ENCODE measurements at regions not wholly inside any gene's neighbourhood (a gene's known extent, or its start where the extent isn't known, plus 50 kb on each side); places are given as distances from the start of the nearest gene placed in this dataset.

DNA sequence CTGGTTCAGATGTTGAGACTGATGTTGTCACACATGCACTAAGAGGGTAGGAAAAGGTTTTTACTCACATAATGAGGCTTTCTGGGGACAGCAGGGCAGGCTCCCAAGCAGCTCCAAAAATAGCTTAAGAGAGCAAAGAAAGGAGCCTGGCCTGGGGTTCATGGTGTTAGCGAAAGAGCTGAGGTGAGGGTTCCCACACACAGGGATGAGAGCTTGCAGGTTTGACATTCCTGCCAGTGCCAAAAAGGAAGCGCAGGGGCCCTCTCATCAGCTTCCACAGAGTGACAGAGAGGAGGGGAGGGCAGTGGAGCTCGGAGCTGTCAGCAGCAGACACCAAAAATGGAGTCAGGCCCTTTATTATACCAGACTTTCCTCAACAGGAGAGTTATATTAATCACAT lies 65.5 kb upstream of the FAM216B start:
- TF ChIP-seq, protein P1, sequence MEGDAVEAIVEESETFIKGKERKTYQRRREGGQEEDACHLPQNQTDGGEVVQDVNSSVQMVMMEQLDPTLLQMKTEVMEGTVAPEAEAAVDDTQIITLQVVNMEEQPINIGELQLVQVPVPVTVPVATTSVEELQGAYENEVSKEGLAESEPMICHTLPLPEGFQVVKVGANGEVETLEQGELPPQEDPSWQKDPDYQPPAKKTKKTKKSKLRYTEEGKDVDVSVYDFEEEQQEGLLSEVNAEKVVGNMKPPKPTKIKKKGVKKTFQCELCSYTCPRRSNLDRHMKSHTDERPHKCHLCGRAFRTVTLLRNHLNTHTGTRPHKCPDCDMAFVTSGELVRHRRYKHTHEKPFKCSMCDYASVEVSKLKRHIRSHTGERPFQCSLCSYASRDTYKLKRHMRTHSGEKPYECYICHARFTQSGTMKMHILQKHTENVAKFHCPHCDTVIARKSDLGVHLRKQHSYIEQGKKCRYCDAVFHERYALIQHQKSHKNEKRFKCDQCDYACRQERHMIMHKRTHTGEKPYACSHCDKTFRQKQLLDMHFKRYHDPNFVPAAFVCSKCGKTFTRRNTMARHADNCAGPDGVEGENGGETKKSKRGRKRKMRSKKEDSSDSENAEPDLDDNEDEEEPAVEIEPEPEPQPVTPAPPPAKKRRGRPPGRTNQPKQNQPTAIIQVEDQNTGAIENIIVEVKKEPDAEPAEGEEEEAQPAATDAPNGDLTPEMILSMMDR (tag by site-specific recombination; IDR thresholded peaks at IDR 0.05) = no peak
- TF ChIP-seq ZNF777 (tag by site-specific recombination; IDR thresholded peaks at IDR 0.05; ENCODE audit: borderline replicate concordance) (no peak), SP3 (tag by site-specific recombination; IDR thresholded peaks at IDR 0.05) (no peak), ZNF274 (IDR thresholded peaks at IDR 0.05; ENCODE audit: low read length) (no peak), ZNF274 (tag by site-specific recombination; IDR thresholded peaks at IDR 0.05; ENCODE audit: borderline replicate concordance) (no peak), ZNF768 (tag by site-specific recombination; IDR thresholded peaks at IDR 0.05) (no peak), ZNF610 (tag by site-specific recombination; IDR thresholded peaks at IDR 0.05; ENCODE audit: borderline replicate concordance) (no peak)
- TF ChIP-seq, protein P2, sequence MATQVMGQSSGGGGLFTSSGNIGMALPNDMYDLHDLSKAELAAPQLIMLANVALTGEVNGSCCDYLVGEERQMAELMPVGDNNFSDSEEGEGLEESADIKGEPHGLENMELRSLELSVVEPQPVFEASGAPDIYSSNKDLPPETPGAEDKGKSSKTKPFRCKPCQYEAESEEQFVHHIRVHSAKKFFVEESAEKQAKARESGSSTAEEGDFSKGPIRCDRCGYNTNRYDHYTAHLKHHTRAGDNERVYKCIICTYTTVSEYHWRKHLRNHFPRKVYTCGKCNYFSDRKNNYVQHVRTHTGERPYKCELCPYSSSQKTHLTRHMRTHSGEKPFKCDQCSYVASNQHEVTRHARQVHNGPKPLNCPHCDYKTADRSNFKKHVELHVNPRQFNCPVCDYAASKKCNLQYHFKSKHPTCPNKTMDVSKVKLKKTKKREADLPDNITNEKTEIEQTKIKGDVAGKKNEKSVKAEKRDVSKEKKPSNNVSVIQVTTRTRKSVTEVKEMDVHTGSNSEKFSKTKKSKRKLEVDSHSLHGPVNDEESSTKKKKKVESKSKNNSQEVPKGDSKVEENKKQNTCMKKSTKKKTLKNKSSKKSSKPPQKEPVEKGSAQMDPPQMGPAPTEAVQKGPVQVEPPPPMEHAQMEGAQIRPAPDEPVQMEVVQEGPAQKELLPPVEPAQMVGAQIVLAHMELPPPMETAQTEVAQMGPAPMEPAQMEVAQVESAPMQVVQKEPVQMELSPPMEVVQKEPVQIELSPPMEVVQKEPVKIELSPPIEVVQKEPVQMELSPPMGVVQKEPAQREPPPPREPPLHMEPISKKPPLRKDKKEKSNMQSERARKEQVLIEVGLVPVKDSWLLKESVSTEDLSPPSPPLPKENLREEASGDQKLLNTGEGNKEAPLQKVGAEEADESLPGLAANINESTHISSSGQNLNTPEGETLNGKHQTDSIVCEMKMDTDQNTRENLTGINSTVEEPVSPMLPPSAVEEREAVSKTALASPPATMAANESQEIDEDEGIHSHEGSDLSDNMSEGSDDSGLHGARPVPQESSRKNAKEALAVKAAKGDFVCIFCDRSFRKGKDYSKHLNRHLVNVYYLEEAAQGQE (tag by site-specific recombination; IDR thresholded peaks at IDR 0.05) = no peak
